ENCODE measurements at regions not wholly inside any gene's neighbourhood (a gene's known extent, or its start where the extent isn't known, plus 50 kb on each side); places are given as distances from the start of the nearest gene placed in this dataset.

GRCh38 chr16:60755907-60756306 is 1280.3 kb downstream of the CDH8 start:
- TF ChIP-seq CTCF (IDR thresholded peaks at IDR 0.05) = no peak
- TF ChIP-seq POLR2A (IDR thresholded peaks at IDR 0.05; ENCODE audit: low read depth) = no peak
